Activated CD4-positive, alpha-beta T cell treated with anti-CD3 and anti-CD28 coated beads, Interleukin-2, Interleukin-4, amounts not matched to agents 100 ng/mL and 50 ng/mL, durations not matched to agents 16 hours and 8 hours (primary cell): ENCODE measurements at regions not wholly inside any gene's neighbourhood (a gene's known extent, or its start where the extent isn't known, plus 50 kb on each side); places are given as distances from the start of the nearest gene placed in this dataset.

ENCODE experiments used
- DNase-seq: peaks from one replicate; pipeline ENCODE4 v3.0.0-alpha.2; 2020; ENCODE audit warnings: low spot score

- DNase-seq, result no peak
Measured at GRCh38 chr4:30875658-30876269, 155.6 kb downstream of the PCDH7 start.

GRCh38 chr4:30879855-30880598 is 159.9 kb downstream of the PCDH7 start:
- no peak for DNase-seq

- no peak for DNase-seq
Measured at GRCh38 chr4:30881985-30882384, 161.8 kb downstream of the PCDH7 start.

- DNase-seq, result no peak
Measured at GRCh38 chr4:30882443-30882842, 162.3 kb downstream of the PCDH7 start.

GRCh38 chr4:30882995-30883675 is 163.0 kb downstream of the PCDH7 start:
- DNase-seq, result no peak

GRCh38 chr4:30901461-30902451 is 181.6 kb downstream of the PCDH7 start:
- no peak for DNase-seq

- no peak for DNase-seq
Measured at GRCh38 chr4:30903502-30904214, 183.5 kb downstream of the PCDH7 start.

GRCh38 chr4:30904215-30904555 is 184.0 kb downstream of the PCDH7 start:
- no peak for DNase-seq

GRCh38 chr4:30904588-30904987 is 184.4 kb downstream of the PCDH7 start:
- DNase-seq, result no peak

GRCh38 chr4:30912098-30912714 is 192.0 kb downstream of the PCDH7 start:
- no peak for DNase-seq

GRCh38 chr4:30916337-30917274 is 196.4 kb downstream of the PCDH7 start:
- no peak for DNase-seq

- no peak for DNase-seq
Measured at GRCh38 chr4:30917946-30918345, 197.8 kb downstream of the PCDH7 start.

- no peak for DNase-seq
Measured at GRCh38 chr4:30919458-30919857, 199.3 kb downstream of the PCDH7 start.

GRCh38 chr4:30920043-30920442 is 199.9 kb downstream of the PCDH7 start:
- no peak for DNase-seq

GRCh38 chr4:30922625-30923024 is 202.5 kb downstream of the PCDH7 start:
- no peak for DNase-seq

GRCh38 chr4:30924495-30924894 is 204.3 kb downstream of the PCDH7 start:
- no peak for DNase-seq

- no peak for DNase-seq
Measured at GRCh38 chr4:30929649-30930048, 209.5 kb downstream of the PCDH7 start.

GRCh38 chr4:30930276-30930675 is 210.1 kb downstream of the PCDH7 start:
- no peak for DNase-seq

- DNase-seq, result no peak
Measured at GRCh38 chr4:30932581-30932980, 212.4 kb downstream of the PCDH7 start.

GRCh38 chr4:30939069-30939468 is 218.9 kb downstream of the PCDH7 start:
- no peak for DNase-seq
